MCF 10A (cell line): ENCODE measurements at regions not wholly inside any gene's neighbourhood (a gene's known extent, or its start where the extent isn't known, plus 50 kb on each side); places are given as distances from the start of the nearest gene placed in this dataset.

Experiments used
- BruUV-seq: library from RNA; stranded (reverse); fragments of 400-500 nt; replicated peaks from 2 replicates; lab custom pipeline; 2021; lab: Mats Ljungman, UMichigan
- CTCF ChIA-PET: fragments of 300-600 bp; sonication (Branson Sonifier 250); formaldehyde crosslinking; extraction: SDS; loops from one replicate; lab custom pipeline; 2021; ENCODE audit warnings: antibody characterized with exemption, inconsistent platforms; lab: Yijun Ruan, JAX
- POLR2A ChIA-PET: fragments of 300-600, 350-650 bp; sonication (Branson Sonifier 250); formaldehyde crosslinking; extraction: SDS; loops from one replicate; lab custom pipeline; 2020; ENCODE audit warnings: antibody characterized with exemption, inconsistent platforms; lab: Yijun Ruan, JAX
- DNase-seq: peaks from one replicate; pipeline ENCODE4 v3.0.0-alpha.2; 2018; ENCODE audit not compliant: unreplicated experiment
- H3K27ac Mint-ChIP-seq: one replicate; pipeline ENCODE4 v1.8.0; 2022; ENCODE audit warnings: mild to moderate bottlenecking, low read depth, mixed read lengths; ENCODE audit not compliant: unreplicated experiment
- H3K27me3 Mint-ChIP-seq: one replicate; pipeline ENCODE4 v1.8.0; 2022; ENCODE audit warnings: mixed read lengths; ENCODE audit not compliant: insufficient read depth, unreplicated experiment
- H3K36me3 Mint-ChIP-seq: one replicate; pipeline ENCODE4 v1.8.0; 2022; ENCODE audit warnings: mild to moderate bottlenecking, moderate library complexity, mixed read lengths; ENCODE audit not compliant: insufficient read depth, unreplicated experiment
- H3K4me1 Mint-ChIP-seq: one replicate; pipeline ENCODE4 v1.8.0; 2022; ENCODE audit warnings: mixed read lengths; ENCODE audit not compliant: insufficient read depth, unreplicated experiment
- H3K4me3 Mint-ChIP-seq: one replicate; pipeline ENCODE4 v1.8.0; 2022; ENCODE audit warnings: mild to moderate bottlenecking, moderate library complexity, mixed read lengths; ENCODE audit not compliant: unreplicated experiment
- H3K9me3 Mint-ChIP-seq: one replicate; pipeline ENCODE4 v1.8.0; 2022; ENCODE audit warnings: mixed read lengths; ENCODE audit not compliant: unreplicated experiment
- CTCF ChIP-seq: fragments of 200-600 bp; IDR thresholded peaks from one replicate; pipeline ENCODE4 v1.8.0; 2022; ENCODE audit warnings: antibody characterized with exemption, mild to moderate bottlenecking; ENCODE audit not compliant: unreplicated experiment
- intact Hi-C: fragments of 100-400 bp; cut with micrococcal nuclease; formaldehyde crosslinking; loops from 2 replicates; pipeline ENCODE4 v1.14.1; 2022

GRCh38 chr11:56885177-56885576 lies 103.5 kb upstream of the OR5AK2 start:
- CTCF ChIA-PET: interaction anchor here (0.6 kb wide), 1 partner anchor 29 kb away, joined by 3 read pairs; no protein-coding TSS in a partner anchor

DNA sequence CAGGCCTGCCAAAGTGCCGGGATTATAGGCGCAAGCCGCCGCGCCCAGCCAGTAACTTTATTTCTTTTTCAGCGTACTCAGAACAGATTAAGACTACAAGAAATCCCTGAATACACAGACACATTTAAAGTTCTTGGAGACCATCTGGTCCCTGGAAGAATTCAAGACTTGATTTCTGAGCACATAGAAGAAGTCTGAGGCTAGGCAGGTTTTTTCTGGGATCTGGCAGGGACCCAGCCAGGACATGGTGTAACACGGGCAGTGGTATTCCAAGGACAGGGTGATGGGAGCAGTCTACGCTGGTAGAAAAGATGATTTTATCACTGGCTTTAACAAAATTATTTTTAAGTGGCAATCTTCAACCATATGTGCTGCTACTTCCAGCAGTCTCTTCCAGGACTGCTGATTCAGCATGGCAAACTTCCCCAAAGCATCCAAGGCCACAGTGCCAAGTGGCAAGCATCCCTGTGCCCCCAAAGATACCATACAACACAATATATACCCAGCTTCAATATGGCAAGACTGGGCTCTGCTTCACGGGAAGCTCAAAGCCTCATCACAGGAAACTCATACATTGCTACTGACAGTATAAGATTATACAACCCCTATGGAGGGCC lies 105.2 kb upstream of the OR5AK2 start:
- Mint-ChIP-seq H3K9me3 (no peaks in the 10 kb centered on the region), H3K27ac (no peak overlapping the region), H3K27me3 (no peaks in the 10 kb centered on the region), H3K4me1 (peaks cover 9% of the 10 kb centered on the region), H3K4me3 (no peak overlapping the region), H3K36me3 (no peaks in the 10 kb centered on the region)
- ChIA-PET CTCF (no interaction called here), POLR2A (no interaction called here)
- no peak for DNase-seq
- intact Hi-C loops: no loop called here
- TF ChIP-seq CTCF: no peak
- BruUV-seq: no TSS peak

More at GRCh38 chr11:56885177-56885576, 103.5 kb upstream of the OR5AK2 start:
- Mint-ChIP-seq H3K27ac (no peak overlapping the region), H3K27me3 (no peaks in the 10 kb centered on the region), H3K9me3 (no peaks in the 10 kb centered on the region), H3K4me1 (peaks cover 12% of the 10 kb centered on the region), H3K4me3 (no peak overlapping the region), H3K36me3 (no peaks in the 10 kb centered on the region)
- TF ChIP-seq CTCF: no peak
- BruUV-seq: no TSS peak
- no peak for DNase-seq
- intact Hi-C loops: no loop called here
- POLR2A ChIA-PET: interaction anchor here (0.7 kb wide), 1 partner anchor 9 kb away, joined by 4 read pairs; no protein-coding TSS in a partner anchor

DNA sequence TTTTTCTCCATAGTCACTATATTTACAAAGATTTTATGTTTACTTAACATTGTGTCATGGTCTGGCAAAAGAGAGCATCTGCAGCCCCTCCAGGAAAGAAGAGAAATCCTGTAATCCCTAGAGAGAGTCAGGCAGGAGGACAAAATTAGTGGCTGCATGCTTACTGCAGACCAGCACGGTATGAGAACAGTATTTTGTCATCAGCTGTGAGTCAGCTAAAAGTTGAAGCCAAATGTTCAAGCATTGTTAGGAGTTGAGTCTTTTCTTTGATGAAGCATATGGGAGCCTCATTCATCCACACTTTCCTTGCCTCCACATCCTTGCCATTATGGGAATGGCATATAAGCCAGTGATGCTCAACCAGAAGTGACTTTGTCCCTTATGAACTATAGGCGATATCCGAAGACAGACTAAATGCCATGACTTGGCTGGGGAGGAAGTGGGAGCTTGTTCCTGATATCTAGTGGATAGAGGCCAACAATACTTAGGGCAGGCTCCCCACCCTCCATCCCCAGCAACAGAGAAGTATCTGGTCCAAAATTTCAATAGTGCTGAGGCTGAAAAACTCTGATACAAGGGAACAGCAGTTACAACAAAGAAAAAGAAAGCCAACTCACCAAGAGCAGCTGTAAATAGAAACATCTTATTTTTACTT lies 112.0 kb upstream of the OR5AK2 start:
- peaks cover 8% of the 10 kb centered on the region for H3K9me3 Mint-ChIP-seq
- H3K4me3 Mint-ChIP-seq: no peak overlapping the region
- intact Hi-C loops: no loop called here
- peaks cover 10% of the 10 kb centered on the region for H3K4me1 Mint-ChIP-seq
- TF ChIP-seq CTCF: no peak
- DNase-seq: peak; percentile 26
- H3K36me3 Mint-ChIP-seq: no peaks in the 10 kb centered on the region
- ChIA-PET POLR2A (interaction anchor here (0.6 to 1.1 kb wide), 4 partner anchors 26 to 430 kb away, joined by 3 read pairs; no protein-coding TSS in a partner anchor), CTCF (interaction anchor here (2.2 kb wide), 1 partner anchor 372 kb away, joined by 9 read pairs; no protein-coding TSS in a partner anchor)
- peak overlapping the region; percentile 52 for H3K27ac Mint-ChIP-seq
- no TSS peak for BruUV-seq
- H3K27me3 Mint-ChIP-seq: no peaks in the 10 kb centered on the region

DNA sequence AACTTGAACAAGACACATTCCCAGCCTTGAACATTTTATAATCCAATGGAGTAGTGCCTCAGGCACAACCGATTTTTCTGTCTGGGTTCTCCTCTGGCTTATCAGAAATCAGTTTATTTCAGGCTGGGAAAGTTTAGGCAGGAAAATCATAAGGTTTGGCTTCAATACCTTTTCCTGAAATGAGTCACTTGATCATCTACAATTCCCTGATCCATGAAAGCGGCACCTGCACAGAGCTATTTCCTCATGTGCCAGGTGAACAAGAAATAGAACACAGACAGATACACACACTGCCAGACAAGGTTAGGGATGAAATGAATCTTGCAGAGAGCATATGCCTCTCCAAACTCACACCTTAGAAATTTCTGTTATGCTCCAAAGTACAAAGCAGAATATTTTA lies 106.7 kb upstream of the OR9G4 start:
- ChIA-PET POLR2A (interaction anchor here (0.6 to 0.7 kb wide), 2 partner anchors 45 to 439 kb away, joined by 3 to 4 read pairs; no protein-coding TSS in a partner anchor), CTCF (interaction anchor here (1.5 to 4.7 kb wide), 2 partner anchors 11 to 394 kb away, joined by 5 to 17 read pairs; no protein-coding TSS in a partner anchor)
- H3K27ac Mint-ChIP-seq: no peak overlapping the region
- H3K4me1 Mint-ChIP-seq: no peaks in the 10 kb centered on the region
- DNase-seq: no peak
- TF ChIP-seq CTCF: no peak
- BruUV-seq: no TSS peak
- no peaks in the 10 kb centered on the region for H3K9me3 Mint-ChIP-seq
- intact Hi-C loops: no loop called here
- no peaks in the 10 kb centered on the region for H3K36me3 Mint-ChIP-seq
- no peak overlapping the region for H3K4me3 Mint-ChIP-seq
- H3K27me3 Mint-ChIP-seq: no peaks in the 10 kb centered on the region
